D721Med (cell line): ENCODE measurements at regions not wholly inside any gene's neighbourhood (a gene's known extent, or its start where the extent isn't known, plus 50 kb on each side); places are given as distances from the start of the nearest gene placed in this dataset.

Experiments
- DNase-seq: peaks from one replicate; pipeline ENCODE4 v3.0.0; 2011; ENCODE audit warnings: low spot score; ENCODE audit not compliant: insufficient read length
- FAIRE-seq: peaks from 2 replicates; lab custom pipeline; 2011; peaks lifted over from hg19 to GRCh38; lab: Jason Lieb, UNC
- TF ChIP-seq, protein P1 (sequence below): IDR thresholded peaks from 2 replicates; pipeline ENCODE4 v1.5.1; 2012; ENCODE audit warnings: mild to moderate bottlenecking, control low read depth; ENCODE audit not compliant: insufficient read depth; ENCODE audit errors: missing control alignments

DNA sequence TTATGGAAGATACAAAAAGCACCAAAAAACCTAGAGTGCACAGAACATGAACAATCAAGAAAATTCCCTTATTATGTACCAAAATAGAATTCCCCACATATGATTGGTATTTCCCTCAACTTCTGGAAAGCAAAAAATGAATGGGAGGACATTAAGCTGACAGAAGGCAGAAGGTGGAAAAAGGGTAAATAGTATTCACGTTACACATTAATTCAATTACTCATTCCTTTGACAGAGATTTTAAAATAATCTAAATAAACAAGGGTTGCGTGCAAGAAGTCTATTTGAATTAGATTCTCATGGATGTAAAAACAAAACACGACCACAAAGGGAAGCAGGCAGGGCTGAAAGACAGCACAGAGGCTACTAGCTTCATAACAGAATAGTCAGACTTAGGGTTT, 260.5 kb upstream of the ZPLD1 start:
- TF ChIP-seq, protein P1, sequence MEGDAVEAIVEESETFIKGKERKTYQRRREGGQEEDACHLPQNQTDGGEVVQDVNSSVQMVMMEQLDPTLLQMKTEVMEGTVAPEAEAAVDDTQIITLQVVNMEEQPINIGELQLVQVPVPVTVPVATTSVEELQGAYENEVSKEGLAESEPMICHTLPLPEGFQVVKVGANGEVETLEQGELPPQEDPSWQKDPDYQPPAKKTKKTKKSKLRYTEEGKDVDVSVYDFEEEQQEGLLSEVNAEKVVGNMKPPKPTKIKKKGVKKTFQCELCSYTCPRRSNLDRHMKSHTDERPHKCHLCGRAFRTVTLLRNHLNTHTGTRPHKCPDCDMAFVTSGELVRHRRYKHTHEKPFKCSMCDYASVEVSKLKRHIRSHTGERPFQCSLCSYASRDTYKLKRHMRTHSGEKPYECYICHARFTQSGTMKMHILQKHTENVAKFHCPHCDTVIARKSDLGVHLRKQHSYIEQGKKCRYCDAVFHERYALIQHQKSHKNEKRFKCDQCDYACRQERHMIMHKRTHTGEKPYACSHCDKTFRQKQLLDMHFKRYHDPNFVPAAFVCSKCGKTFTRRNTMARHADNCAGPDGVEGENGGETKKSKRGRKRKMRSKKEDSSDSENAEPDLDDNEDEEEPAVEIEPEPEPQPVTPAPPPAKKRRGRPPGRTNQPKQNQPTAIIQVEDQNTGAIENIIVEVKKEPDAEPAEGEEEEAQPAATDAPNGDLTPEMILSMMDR: no peak
- FAIRE-seq: no peak
- no peak for DNase-seq

DNA sequence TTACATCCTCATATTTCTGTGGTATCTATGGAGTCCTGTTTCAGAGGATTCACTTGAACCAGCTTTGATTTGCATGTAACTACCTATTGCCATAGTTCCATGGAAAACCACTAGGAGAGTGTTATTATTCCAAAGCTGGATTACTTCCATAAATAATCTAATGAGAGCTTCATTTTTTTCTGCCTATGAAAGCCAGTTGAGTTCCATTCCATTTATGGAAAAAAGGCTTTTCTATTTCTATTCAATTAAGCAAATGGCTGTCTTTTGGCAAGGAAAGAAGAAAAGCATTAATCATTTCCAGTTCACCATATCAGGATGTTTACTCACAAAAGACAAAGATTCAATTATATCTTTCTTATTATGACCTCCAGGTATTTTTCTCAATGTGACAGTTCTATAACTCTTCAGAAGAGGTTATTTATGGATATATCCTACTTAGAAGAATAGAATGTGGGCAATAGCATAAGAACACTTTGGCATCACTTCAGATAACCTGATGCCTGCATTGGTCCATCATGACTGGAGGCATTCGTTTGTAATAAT, 259.9 kb upstream of the ZPLD1 start:
- TF ChIP-seq, protein P1: no peak

DNA sequence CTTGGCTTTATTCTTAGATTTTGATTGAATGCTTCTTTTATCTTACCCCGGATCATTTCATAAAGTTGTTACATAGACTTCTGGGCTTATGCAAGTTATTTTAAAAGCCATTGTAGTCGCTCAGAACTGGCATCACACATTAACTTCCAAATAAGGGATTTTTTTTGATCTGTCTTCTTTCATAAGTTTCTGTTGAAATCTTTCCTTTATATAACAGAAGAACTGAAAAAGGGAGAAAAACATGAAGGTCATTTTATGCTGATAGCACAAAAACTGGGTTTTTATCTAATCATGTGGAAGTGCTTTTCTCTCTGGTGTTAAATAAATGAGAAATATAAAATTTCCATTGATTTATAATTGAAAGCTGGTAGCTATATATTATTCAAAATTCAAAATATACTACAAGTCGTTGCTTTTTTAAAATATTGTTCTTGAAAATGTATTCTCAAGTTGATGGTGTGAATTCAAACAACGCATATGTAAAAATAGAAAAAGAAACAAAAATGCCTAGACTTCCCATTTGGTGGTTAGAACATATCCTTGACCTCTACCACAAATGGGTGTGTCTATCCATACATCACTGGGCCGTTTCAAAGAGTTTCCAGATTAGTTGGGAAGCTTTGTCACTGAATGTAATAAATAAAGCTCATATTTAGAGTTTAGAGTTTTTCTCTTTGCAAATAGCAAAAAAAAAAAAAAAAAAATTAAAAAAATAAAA, 258.3 kb upstream of the ZPLD1 start:
- DNase-seq: no peak
- FAIRE-seq: no peak
- TF ChIP-seq, protein P1: no peak

More for the DNA sequence above, 259.9 kb upstream of the ZPLD1 start:
- FAIRE-seq (no peak), DNase-seq (no peak)

DNA sequence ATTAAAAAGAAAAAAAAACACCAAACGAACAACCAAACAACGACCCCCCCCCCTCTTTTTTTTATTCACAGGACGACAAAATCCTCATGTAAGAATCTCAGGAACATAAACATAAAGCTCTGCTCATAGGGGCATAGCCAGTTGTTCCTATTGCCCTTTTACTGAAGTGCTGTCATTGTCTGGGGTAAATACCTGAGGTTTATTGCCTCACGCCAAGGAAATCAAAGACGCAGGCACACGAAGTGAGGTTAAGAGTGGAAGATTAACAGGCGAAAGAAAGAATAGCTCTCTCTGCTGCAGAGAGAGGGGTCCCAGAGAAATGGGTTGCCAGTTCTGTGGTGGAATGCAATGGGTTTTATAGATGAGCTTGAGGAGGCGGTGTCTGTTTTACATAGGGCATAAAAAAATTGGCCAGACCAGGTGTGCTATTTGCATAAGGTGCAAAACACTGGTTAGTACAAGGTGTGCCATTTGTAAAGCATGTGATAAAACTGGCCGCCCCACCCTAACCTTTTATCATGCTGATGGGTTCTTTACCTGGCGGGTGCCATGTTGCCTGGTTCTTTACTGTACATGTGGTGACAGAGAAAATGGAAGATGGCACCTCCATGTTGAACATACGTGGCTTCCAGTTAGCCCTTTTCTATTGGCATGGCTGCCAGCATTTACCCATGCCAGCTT, 257.6 kb upstream of the ZPLD1 start:
- FAIRE-seq (no peak), DNase-seq (no peak)
- TF ChIP-seq, protein P1: no peak

DNA sequence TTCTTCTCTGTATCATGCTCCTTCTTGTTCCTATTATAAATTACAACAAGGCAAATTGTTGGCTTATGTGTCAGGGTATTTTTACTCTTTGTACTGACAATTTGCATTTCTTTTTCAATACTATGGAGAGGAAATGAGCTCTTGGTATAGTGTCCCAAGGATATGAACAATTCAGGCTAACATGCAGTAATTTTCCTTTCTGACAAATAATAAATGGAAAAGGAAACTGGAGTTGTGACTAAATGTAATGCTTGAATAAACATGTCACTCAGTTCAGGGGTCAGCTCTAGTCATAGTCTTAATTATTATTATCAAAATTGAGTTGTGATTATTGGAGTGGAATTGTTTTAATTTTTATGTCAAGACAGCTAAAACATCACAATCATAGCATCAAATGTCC, 256.0 kb upstream of the ZPLD1 start:
- FAIRE-seq: no peak
- TF ChIP-seq, protein P1: no peak
- no peak for DNase-seq

DNA sequence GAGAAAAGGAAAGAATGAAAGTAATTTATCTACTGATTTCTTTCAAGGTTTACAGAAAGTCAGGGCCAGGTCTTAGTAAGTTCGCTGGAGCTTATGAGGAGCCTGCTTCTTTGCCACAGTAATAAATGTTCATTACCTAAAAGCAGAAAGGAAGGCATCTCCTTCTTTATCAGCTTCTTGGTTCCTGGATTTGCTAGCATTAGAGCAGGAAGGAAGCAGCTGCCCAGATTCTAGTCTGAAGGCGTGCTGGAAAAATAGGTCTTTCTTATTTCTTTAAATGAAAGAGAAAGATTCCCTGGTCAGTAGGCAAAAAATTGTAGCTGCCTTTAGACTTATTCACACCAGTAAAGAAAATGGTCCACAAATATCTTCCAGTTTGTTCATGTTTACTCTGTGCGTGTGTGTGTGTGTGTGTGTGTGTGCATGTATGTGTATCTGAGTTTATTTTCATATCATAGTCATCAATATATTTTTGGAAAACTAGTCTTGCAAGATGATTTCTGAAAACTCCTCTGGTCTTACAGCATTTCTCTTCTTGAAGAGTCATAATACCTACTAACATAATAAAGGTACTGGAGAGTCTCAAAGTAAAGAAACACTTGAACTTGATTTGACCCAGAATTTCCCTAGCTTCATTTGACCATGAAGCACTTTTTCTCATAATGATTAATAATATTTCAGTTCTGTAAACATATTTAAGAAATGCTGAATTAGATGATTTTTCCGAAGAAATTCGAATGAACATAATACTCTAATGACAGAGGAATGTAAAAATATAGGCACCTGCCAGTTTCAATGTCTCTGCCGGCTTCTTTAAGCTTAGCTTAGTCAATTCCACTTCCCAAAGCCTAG, 255.3 kb upstream of the ZPLD1 start:
- FAIRE-seq (no peak), DNase-seq (no peak)
- TF ChIP-seq, protein P1: no peak
